Activated CD4-positive, CD25-positive, alpha-beta regulatory T cell treated with anti-CD3 and anti-CD28 coated beads, Interleukin-2, amount 50 U/mL, for 24 hours (primary cell): ENCODE measurements at regions not wholly inside any gene's neighbourhood (a gene's known extent, or its start where the extent isn't known, plus 50 kb on each side); places are given as distances from the start of the nearest gene placed in this dataset.

ENCODE experiments used
- ATAC-seq, 2 donors: fragments of 150-1000 bp; cut with Tn5 transposase; one replicate each; pipeline ENCODE4 v1.10.0; 2021; ENCODE audit warnings: mild to moderate bottlenecking in 1 of 2, moderate library complexity in 1 of 2

DNA sequence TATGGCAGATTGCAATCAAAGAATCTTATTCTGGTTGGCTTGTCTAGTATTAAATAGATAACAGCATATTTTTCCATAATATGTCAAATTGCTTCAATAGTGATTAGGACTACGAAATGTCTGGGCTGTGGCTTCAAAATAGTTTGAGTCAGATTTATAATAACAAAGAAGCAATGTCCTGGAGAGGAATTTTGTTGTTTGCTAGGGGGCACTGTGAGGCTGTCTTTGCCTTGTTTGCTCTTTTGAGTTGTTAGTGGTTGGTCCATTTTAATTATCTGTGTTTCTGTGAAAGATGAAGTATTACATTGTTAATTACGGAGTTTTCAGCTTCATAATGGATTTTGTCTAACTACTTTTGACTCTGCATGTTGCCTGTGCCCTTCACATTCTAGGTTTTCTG, 713.6 kb downstream of the TLE4 start:
- ATAC-seq: no peak

DNA sequence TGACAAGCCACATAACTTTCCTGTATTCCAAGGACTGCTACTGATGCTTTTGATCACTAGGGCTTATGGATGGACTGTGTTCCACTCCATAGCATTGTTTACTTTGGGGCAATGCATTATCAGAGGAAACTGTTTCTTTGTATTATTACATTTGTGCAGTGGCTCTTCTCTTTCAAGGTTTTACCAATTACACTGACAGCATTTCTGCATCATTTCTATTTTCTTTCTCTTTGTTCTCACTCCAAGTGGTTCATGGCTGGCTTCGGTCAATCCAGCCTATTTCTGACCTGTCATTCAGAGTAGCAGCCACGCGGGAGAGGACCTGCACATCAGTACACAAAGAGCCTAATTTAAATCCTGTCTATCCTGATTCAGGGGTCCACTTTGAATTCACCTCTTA, 711.0 kb downstream of the TLE4 start:
- ATAC-seq: no peak

DNA sequence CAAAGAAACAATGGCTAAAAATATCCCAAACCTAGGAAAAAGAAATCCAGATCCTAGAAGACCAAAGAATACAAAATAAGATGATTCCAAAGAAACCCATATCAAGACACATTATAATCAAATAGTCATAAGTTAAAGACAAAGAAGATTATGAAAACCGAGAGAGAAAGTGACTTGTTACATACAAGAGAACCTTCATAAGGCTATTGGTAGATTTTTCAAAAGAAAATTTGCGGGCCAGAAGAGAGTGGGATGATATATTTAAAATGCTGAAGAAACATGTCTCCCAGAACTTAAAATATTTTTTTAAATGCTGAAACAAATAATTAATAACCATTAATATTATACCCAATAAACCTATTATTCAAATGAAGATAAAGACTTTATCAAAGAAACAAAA, 687.3 kb downstream of the TLE4 start:
- no peak for ATAC-seq

DNA sequence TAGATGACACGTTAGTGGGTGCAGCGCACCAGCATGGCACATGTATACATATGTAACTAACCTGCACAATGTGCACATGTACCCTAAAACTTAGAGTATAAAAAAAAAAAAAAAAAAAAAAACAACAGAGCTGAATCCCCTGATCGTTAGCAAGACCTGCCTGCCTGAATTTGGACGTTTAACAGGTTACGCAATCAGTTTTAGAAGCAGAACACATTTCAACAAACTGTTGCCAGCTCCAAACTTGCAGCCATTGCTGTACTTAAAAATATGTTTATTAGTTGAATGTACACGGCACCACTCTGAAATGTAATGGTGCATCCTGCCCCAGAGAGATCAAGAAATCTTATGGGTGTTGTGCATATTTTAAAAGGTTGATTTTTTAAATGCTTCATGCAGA, 680.0 kb downstream of the TLE4 start:
- no peak for ATAC-seq

DNA sequence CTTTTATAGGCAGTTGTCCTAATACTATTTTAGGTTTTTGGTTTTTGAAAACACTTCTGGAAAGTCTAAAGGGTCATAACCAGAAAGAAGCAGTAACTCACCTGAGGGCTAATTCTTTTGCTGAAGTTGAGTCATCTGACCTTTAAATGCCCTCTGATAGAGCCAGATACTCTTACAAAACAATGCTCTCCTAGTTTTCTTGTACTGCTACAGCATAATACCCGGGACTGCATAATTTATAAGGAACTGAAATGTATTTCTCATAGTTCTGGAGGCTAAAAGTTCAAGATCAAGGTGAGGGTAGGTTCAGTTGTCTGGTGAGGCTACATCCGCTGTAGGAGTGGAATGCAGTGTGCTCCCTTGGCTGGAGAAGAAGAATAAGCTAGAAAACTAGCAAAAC, 670.3 kb downstream of the TLE4 start:
- no peak for ATAC-seq

DNA sequence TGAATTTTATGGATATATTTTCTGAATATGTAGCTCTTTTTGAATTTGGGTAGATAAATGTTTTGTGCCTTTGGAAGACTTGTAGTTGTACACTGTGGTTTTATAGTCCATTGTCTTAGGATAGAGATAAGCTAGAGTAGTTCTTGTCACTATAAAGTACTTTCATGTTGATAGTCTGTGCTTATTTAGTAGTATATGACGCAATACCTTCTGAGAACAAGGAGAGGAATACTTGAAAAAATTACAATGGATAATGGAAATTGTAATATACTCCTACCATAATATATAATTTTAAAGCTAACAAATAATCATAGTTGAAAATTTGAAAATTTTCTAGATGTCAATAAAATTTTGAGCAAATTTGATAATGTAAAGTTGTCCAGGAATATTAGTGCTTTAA, 664.0 kb downstream of the TLE4 start:
- ATAC-seq: no peak

DNA sequence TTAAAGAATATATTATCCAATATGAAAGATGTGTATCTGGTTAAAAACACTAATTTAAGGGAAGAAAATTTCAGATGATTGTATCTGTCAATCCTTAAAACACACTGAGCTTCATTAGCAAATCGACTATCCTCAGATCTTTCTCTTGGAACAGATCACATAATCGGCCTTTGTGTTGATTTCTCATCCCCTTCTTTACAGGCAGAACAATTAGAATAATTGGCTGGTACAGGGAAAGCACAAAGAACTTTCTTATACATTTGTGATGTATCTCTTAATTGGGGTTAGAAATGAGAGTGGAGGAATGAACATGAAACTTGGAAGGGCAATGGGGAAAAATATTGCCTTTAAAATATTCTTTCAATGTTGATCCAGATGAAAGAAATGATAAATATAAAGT, 662.1 kb downstream of the TLE4 start:
- no peak for ATAC-seq

DNA sequence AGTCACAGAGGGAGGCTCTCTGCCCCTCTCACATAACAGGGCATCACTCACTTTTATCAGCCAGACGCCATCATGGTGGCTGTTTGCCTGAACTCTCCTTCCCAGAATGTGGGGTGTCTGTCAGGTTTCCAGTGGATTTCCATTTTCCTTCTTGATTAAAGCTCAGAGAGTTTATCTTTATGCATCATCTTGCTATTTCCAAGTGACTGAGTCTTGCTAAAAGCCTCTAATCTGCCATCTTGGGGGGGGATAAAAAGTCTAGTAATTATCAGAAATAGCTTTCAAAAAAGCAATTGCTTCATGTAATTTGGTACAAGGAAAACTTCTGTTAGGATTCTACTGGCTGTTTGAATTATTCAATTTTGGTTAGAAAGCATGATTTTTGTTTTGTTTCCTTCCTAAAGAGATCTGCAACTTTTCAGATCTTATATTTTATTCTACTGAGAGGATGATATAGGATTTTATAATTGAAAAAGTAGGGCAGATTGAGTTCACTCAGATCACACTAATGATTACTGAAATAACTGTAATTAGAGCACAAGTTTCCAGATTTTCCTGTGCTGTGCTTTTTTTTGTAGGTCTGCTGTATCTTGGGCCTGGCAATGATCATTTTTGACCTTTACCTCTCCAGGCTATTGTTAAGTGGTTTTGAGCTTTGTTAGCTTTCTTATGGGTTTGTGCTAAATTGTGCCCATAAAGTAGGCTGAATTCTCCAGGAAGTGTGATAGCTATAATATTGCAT, 661.5 kb downstream of the TLE4 start:
- no peak for ATAC-seq

DNA sequence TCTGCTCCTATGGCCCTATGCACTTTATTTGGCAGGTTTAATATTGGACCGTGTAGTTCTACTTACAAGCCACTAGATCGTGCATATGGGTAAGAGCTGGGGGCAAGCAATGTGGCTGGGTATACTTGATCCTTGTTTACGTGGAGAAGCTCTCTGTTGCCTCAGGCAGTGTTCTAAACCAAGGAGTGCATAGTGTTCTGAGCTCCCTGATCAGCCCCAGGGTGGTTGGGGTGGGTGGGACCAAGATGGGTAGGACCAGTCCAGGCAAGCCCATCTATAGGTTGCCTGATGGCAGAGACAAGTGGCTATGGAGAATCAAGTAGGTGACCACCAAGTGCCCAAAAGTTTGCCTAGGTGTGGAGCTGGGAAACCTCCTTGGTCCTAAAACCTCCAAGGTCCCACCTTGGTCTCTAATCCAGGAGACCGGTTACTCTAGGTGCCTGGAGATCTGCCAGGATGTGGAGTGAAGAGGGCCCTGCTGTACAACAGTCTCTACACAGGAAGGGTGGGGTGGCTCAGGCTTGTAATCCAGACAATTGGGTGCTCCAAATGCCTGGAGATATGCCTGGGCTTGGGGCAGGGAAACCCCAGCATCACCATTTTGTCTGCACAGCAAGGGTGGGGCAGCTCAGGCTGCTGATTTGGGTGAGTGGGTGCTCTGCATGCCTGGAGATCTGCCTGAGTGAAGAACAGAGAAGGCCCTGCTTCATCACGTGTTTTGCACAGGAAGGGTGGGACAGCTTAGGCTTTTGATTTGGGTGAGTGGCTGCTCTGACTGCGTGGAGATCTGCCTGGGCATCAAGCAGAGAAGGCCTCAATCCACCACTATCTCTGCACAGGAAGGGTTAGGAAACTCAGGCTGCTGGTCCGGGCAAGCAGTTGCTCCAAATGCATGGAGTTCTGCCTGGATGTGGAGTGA, 659.8 kb downstream of the TLE4 start:
- no peak for ATAC-seq

DNA sequence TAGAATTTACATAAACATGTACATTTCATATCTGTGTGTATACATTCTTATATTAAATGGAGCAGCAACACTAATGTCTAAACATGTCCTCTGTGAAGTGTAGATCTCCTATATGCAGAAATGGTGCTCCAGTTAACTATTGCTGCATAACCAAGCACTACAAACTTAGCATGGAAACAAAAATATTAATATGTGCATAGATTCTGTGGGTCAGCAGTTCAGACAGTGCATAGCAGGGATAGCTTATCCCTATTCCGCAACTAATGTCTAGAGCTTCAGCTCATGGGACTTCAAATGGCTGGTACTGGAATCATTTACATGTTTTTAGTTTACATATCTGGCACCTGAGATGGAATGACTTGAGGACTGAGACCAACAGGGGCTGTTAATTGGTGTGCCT, 652.1 kb downstream of the TLE4 start:
- no peak for ATAC-seq

DNA sequence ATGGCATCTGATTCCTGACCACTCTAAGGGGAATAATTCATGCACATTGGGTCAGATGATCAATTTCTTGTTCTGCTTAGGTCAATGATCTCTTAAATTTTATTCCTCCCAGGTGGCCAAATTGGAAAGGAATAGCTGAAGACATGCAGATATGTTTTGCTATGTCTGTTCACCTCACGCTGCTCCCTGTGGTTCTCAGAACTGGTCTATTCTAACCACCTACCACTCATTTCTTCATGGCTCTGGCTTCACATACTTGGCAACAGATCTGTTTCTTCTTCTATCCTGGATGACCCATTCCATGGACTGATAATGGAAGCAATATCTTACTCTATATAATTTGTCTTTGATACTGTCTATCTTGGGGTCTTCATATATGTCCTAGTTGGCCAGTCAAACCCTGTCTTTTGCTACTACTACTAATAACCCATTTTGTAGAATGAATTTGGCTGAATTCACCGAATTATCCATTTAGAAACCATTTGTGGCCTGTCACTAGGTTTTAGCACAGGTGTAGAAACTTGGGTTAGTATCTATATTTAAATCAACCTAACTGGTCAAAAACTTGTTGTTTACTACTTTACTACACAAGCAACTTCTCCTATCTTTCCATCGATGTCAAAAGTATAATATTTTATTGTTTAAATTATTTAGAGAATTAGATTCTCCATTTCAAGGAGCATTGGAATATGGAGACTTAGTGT, 650.9 kb downstream of the TLE4 start:
- ATAC-seq: no peak

DNA sequence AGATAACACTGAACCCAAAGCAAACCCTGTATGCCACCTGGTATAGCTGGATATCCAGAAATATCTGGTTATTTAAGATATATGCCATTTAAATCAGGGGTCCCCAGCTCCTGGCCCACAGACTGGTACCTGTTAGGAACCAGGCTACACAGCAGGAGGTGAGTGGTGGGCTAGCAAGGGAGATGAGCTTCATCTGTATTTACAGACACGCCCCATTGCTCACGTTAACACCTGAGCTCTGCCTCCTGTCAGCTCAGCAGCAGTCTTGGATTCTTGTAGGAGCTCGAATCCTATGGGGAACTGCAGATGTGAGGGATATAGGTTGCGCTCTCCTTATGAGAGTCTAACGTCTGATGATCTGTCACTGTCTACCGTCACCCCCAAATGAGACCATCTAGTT, 646.6 kb downstream of the TLE4 start:
- no peak for ATAC-seq

DNA sequence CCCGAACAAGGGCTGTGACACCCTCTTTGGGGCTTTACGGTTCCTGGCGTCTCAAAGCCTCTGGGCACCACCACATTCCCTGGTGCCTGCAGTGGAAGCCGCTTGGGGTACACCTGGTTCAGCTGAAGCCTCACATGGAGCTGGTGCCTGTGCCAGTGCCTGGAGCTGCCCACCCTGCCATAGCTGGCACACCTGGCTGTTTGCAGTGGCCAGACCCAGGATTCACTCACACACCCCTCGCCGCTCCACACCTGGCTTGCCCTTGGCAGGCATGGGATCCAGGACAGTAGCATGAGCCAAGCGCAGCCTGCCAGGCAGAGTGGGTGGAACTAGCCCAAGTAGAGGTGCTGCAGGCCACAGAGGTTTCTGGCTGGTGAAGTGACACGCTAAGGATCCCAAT, 641.8 kb downstream of the TLE4 start:
- no peak for ATAC-seq

DNA sequence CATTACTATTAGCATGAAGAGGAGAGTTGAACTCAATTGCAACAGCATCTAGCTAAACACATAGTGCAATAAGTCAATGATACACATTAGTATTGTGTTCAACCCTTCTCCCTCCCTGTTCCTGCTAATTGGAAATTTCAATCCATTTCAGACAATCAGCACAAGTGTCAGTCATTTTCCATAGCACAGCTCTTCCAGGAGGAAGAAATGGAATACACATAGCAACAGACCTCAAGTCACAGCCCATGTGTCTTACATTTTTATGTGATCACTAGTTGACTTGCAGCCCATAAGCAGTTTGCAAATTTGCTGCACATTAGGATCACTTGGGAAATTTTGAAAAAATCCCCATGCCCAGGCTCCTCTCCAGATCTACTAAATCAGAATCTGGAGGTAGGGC, 636.9 kb downstream of the TLE4 start:
- no peak for ATAC-seq

DNA sequence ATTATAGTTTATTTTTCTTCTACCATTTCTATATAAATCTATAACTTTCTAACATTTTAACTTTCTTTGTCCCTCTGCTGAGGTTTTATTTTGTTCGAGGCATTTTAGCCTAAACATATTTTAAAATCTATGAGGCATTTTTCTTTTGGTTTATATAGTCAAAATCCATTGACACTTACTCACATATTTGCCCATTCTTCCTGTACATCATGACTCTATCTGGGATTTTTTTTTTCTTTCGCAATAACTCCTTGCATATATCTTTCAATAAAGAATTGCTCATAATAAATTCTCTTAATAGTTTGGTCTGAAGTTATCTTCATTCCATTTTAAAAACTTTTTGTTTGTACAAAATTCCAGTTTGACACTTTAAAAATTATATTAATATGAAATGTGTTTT, 632.3 kb downstream of the TLE4 start:
- no peak for ATAC-seq

DNA sequence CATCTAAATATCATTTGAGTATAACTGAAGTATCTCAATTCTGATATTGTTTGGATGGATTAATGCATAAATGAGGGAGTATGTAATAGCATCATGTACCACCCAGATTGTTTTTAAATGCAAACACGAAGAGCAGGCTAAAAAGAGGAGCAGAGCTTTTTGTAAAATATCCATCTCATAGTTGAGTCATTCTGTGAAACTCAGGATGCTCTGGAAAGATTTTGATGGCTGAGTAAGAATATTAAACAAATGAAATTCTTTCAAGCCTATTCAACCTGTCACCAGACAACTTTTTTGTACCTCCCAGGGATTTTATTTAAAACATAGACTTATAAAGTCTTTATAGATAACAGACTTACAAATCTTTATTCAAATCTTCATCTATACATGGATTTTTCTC, 625.9 kb downstream of the TLE4 start:
- ATAC-seq: no peak

DNA sequence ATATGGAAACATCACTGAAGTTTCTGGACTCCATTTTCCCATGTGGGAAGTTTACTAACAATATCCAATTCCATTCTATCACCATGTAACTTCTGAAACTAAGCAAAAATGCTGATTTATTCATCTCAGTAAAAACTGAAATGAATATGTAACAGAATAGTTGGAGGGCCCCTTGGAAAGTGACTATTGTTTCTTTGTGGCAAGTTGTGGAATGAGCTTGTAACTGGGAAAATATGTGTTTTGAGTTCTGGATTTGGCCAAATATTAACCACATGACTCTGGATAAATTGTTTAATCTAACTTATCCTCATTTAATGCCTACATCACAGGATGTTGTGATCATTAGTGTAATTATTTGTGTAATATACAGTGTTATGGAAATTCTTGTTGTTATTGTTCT, 619.3 kb downstream of the TLE4 start:
- ATAC-seq: no peak

DNA sequence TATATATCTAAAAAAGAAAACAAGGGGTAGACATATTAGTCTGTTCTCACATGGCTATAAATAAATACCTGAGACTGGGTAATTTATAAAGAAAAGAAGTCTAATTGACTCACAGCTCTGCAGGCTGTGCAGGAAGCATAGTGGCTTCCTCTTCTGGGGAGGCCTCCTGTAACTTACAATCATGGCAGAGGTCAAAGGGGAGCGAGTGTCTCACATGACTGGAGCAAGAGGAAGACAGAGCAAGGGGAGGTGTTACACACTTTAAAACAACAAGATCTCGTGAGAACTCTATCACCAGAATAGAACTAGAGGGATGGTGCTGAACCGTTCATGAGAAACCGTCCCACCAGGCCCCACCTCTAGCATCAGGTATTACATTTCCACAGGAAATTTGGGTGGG, 616.8 kb downstream of the TLE4 start:
- no peak for ATAC-seq

DNA sequence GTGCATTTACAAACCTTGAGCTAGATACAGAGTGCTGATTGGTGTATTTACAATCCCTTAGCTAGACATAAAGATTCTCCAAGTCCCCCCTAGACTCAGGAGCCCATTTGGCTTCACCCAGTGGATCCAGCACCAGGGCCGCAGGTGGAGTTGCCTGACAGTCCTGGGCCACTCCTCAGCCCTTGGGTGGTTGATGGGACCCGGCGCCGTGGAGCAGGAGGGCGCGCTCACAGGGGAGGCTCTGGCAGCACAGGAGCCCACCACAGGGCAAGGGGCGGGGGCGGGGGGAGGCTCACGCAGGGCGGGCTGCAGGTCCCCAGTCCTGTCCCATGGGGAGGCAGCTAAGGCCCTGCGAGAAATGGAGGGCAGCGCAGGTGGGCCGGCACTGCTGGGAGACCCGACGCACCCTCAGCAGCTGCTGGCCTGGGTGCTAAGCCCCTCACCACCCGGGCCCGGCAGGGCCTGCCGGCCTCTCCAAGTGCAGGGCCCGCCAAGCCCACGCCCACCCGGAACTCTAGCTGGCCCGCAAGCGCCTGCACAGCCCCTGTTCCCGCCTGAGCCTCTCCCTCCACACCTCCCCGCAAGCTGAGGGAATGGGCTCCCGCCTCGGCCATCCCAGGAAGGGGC, 613.5 kb downstream of the TLE4 start:
- no peak for ATAC-seq

DNA sequence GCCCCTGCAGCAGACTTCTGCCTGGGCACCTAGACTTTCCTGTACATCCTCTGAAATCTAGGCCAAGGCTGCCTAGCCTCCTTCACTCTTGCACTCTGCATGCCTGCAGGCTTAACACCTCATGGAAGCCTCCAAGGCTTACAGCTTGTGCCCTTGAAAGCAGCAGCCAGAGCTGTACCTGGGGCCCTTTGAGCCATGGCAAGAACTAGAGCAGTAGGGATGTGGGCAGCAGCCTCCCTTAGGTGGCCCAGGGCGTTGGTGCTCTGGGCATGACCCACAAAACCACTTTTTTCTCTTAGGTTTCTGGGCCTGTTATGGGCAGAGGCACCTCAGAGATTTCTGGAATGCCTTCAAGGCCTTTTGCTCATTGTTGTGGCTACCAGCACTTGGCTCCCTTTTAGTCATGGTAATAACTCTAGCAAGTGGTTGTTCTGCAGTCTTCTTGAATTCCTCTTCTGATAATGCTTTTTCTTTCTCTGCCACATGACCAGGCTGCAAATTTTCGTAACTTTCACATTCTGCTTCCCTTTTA, 606.2 kb downstream of the TLE4 start:
- no peak for ATAC-seq

DNA sequence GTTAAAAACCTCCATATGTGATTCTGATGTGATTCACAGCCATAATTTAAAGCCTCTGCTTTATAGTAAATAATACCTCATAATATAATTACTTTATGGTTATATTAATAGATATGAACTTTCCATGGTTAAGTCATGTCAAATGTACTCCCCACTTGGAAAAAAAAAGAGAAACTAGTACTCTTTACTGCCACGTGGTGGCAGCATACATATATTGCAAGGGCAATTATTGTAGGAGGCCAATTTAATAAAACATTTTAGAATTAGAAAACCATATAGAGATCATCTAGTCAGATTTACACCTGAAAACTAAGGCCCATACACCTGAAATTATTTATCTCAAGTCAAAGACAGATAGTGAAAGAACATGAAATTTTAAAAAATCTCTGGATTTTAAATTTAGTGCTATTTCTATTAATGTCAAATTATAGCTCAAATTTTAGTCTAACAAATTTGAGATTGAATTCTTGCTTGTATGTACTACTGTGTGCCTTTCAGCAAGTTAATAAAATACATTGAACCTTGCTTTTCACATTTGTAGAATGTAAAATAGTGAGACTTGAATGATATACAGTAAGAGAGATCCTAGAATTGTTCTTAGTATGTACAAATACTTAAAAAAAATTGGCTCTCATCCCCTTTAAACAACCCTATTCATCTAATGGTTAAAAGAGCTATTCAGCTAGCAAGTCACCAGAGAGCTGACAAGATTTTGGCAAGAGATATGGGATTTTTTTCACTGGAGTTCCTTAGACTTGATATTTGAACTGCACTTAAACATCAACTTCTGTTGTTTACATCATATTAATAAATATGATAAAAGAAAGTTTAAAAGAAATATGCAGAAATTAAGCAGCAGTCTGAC, 603.8 kb downstream of the TLE4 start:
- no peak for ATAC-seq

DNA sequence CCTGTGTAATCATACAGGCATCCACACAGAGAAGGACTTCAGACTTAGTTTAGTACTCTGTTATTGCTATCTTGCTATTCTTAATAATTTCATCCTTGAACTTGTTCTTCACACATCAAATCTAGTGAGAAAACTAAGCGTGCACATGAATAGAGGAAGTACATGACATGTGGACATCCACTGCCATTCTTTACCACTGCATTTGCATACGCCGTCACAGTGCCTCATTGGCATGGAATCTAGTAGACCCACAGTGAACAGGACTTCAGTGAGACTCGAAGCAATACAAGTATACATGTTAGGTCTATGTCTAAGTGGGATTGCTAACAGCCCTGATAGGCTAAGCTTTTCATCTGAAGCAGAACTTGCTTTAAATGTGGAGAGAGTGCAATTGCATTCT, 592.1 kb downstream of the TLE4 start:
- ATAC-seq: no peak
